GM23338 (cell line): ENCODE measurements at regions not wholly inside any gene's neighbourhood (a gene's known extent, or its start where the extent isn't known, plus 50 kb on each side); places are given as distances from the start of the nearest gene placed in this dataset.

ENCODE experiments used
- ATAC-seq: fragments of 200-7000 bp; cut with Tn5 transposase; 3 replicates; pipeline ENCODE4 v1.9.1; 2020
- DNase-seq: peaks from one replicate; pipeline ENCODE4 v3.0.0-alpha.2; 2015; ENCODE audit warnings: low spot score
- H2AFZ ChIP-seq: fragments of 200-600 bp; sonication (generic); 2 replicates; pipeline ENCODE4 v1.8.0; 2016; ENCODE audit warnings: antibody characterized with exemption, mild to moderate bottlenecking, moderate library complexity
- H3F3A ChIP-seq: fragments of 200-600 bp; sonication (generic); replicated peaks from 2 replicates; pipeline ENCODE4 v1.8.0; 2017; ENCODE audit warnings: antibody characterized with exemption, mixed run types, low read depth
- H3K27ac ChIP-seq: fragments of 200-600 bp; sonication (generic); 2 replicates; pipeline ENCODE4 v1.6.1; 2016; ENCODE audit warnings: low read depth
- H3K27me3 ChIP-seq: fragments of 200-600 bp; sonication (generic); 2 replicates; pipeline ENCODE4 v1.8.0; 2016; ENCODE audit warnings: mild to moderate bottlenecking, mixed run types, moderate library complexity; ENCODE audit not compliant: insufficient read depth
- H3K36me3 ChIP-seq: fragments of 200-600 bp; sonication (generic); 2 replicates; pipeline ENCODE4 v1.8.0; 2016; ENCODE audit warnings: mild to moderate bottlenecking; ENCODE audit not compliant: insufficient read depth
- H3K4me1 ChIP-seq: fragments of 200-600 bp; sonication (generic); 2 replicates; pipeline ENCODE4 v1.8.0; 2016; ENCODE audit warnings: mild to moderate bottlenecking, moderate library complexity; ENCODE audit not compliant: insufficient read depth
- H3K4me2 ChIP-seq: fragments of 200-600 bp; sonication (generic); 2 replicates; pipeline ENCODE4 v1.7.1; 2017; ENCODE audit warnings: mixed run types
- H3K4me3 ChIP-seq: fragments of 200-600 bp; sonication (generic); 2 replicates; pipeline ENCODE4 v1.6.1; 2016; ENCODE audit warnings: mixed run types
- H3K79me2 ChIP-seq: fragments of 200-600 bp; sonication (generic); replicated peaks from 2 replicates; pipeline ENCODE4 v1.8.0; 2017; ENCODE audit warnings: mild to moderate bottlenecking; ENCODE audit not compliant: insufficient read depth
- H3K9me2 ChIP-seq: fragments of 200-600 bp; sonication (generic); 2 replicates; pipeline ENCODE4 v1.8.0; 2017; ENCODE audit not compliant: insufficient read depth
- H4K20me1 ChIP-seq: fragments of 200-600 bp; sonication (generic); replicated peaks from 2 replicates; pipeline ENCODE4 v1.8.0; 2017; ENCODE audit warnings: mild to moderate bottlenecking; ENCODE audit not compliant: insufficient read depth
- H3K27ac Mint-ChIP-seq: 2 replicates; pipeline ENCODE4 v1.8.0; 2020; ENCODE audit warnings: inconsistent platforms, mild to moderate bottlenecking, moderate library complexity, mixed read lengths
- H3K27me3 Mint-ChIP-seq: 3 replicates; pipeline ENCODE4 v1.8.0; 2022; ENCODE audit warnings: low read depth, mild to moderate bottlenecking, moderate library complexity, mixed read lengths, inconsistent platforms; ENCODE audit not compliant: insufficient read depth, poor library complexity
- H3K36me3 Mint-ChIP-seq: 3 replicates; pipeline ENCODE4 v1.8.0; 2021; ENCODE audit warnings: low read depth, mild to moderate bottlenecking, inconsistent platforms, moderate library complexity, mixed read lengths
- H3K4me1 Mint-ChIP-seq: 3 replicates; pipeline ENCODE4 v1.8.0; 2020; ENCODE audit warnings: mild to moderate bottlenecking, inconsistent platforms, mixed read lengths
- H3K4me3 Mint-ChIP-seq: 3 replicates; pipeline ENCODE4 v1.8.0; 2021; ENCODE audit warnings: moderate library complexity, mild to moderate bottlenecking, inconsistent platforms, mixed read lengths
- H3K9me3 Mint-ChIP-seq: 3 replicates; pipeline ENCODE4 v1.8.0; 2020; ENCODE audit warnings: moderate library complexity, mild to moderate bottlenecking, inconsistent platforms, mixed read lengths
- EZH2 ChIP-seq: fragments of 200-600 bp; sonication (generic); IDR thresholded peaks from one replicate; pipeline ENCODE4 v1.8.0; 2017; ENCODE audit warnings: antibody characterized with exemption, mild to moderate bottlenecking, low read depth; ENCODE audit not compliant: unreplicated experiment
- EZH2phosphoT487 ChIP-seq: fragments of 200-600 bp; sonication (generic); IDR thresholded peaks from one replicate; pipeline ENCODE4 v1.8.1; 2018; ENCODE audit warnings: antibody characterized with exemption; ENCODE audit not compliant: unreplicated experiment
- JUNB ChIP-seq: IDR thresholded peaks from one replicate; pipeline ENCODE4 v1.6.1; 2016; ENCODE audit warnings: antibody characterized with exemption; ENCODE audit not compliant: unreplicated experiment
- POLR2AphosphoS5 ChIP-seq: IDR thresholded peaks from 2 replicates; pipeline ENCODE4 v1.6.1; 2016; ENCODE audit warnings: antibody characterized with exemption, low read depth
- STAT1 ChIP-seq: IDR thresholded peaks from one replicate; pipeline ENCODE4 v1.6.1; 2016; ENCODE audit warnings: antibody characterized with exemption; ENCODE audit not compliant: unreplicated experiment
- ZNF114 ChIP-seq: fragments of 250-450 bp; sonication (Bioruptor Pico); IDR thresholded peaks from 2 replicates; pipeline ENCODE4 v1.5.0; 2020; ENCODE audit warnings: mild to moderate bottlenecking, moderate library complexity
- ZNF331 ChIP-seq: fragments of 250-450 bp; sonication (Bioruptor Pico); IDR thresholded peaks from 2 replicates; pipeline ENCODE4 v1.5.0; 2020; ENCODE audit warnings: low read depth, mild to moderate bottlenecking, moderate library complexity
- TF ChIP-seq, protein P1 (sequence below): IDR thresholded peaks from 2 replicates; pipeline ENCODE4 v1.6.1; 2016; ENCODE audit warnings: antibody characterized with exemption
- TF ChIP-seq, protein P2 (sequence below), 2 experiments: fragments of 200-600 bp in 1 of 2; sonication (generic) in 1 of 2; conservative IDR thresholded peaks; 2 replicates each; pipeline versions ENCODE4 v1.5.1 to v1.6.1; 2016 to 2017; ENCODE audit warnings: antibody characterized with exemption in 2 of 2, low read depth in 2 of 2, mild to moderate bottlenecking in 2 of 2, moderate library complexity in 1 of 2
- TF ChIP-seq, protein P3 (sequence below): fragments of 250-450 bp; sonication (Bioruptor Pico); IDR thresholded peaks from 2 replicates; pipeline ENCODE4 v1.5.0; 2020; ENCODE audit warnings: mild to moderate bottlenecking, moderate library complexity

DNA sequence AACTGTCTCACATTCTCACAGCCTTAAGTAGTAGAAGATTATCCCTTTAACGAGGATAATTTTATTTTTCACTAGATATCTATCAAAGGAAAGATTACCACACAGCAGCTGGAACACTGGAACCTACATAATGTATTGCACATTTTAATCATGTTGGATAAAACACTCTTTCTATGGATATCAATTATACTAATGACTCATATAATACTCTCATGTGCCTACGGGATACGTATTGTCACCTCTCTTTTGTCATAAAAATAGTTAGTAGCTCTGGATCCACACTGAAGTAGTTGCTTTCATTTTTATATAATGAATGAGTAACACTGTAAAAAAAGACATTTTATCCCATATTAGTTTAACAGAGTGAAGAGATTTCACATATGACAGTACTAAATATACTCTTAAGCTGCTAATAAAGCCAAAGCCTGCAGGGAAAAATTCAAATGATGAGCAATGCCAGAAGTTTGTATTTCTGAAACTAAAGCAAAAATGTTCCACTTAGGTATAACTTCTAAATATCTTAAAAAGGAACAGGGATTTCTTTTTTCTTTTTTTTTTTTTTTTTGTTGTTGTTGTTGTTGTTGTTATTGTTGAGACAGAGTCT lies 408.7 kb upstream of the PKN2 start:
- no peaks in the 10 kb centered on the region for H3K27me3 Mint-ChIP-seq
- peaks cover 10% of the 10 kb centered on the region; the same call in 1 of the 2 replicates for H3K4me1 ChIP-seq

DNA sequence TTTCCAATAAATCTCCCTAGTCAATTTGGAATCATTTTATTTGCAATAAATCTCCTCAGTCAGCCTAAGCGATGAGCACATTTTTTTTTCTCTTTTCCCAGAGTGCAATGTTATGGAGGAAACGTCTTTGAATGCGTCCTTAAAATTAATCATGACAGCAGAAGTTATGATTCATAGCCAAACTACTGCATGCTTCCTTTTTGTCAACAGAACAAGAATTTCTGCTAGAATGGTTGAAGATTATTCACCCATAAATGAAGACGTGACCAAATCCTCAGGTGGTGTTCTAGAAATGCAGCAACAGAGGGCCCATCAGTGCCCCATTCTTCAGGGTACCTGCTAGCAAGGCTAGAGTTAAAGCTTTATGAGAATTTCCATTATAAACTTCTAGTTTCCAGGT lies 407.9 kb upstream of the PKN2 start:
- ATAC-seq = no peak

More for the DNA sequence above, 408.7 kb upstream of the PKN2 start:
- TF ChIP-seq, protein P1, sequence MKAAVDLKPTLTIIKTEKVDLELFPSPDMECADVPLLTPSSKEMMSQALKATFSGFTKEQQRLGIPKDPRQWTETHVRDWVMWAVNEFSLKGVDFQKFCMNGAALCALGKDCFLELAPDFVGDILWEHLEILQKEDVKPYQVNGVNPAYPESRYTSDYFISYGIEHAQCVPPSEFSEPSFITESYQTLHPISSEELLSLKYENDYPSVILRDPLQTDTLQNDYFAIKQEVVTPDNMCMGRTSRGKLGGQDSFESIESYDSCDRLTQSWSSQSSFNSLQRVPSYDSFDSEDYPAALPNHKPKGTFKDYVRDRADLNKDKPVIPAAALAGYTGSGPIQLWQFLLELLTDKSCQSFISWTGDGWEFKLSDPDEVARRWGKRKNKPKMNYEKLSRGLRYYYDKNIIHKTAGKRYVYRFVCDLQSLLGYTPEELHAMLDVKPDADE = no peak
- Histone ChIP-seq H3K9me2 (no peaks in the 10 kb centered on the region), H3K4me3 (no peak overlapping the region), H3K27ac (no peak overlapping the region), H3F3A (no peaks in the 10 kb centered on the region), H2AFZ (no peak overlapping the region), H3K27me3 (no peaks in the 10 kb centered on the region), H3K79me2 (no peaks in the 10 kb centered on the region), H3K4me2 (no peak overlapping the region), H4K20me1 (no peaks in the 10 kb centered on the region), H3K36me3 (no peaks in the 10 kb centered on the region)
- Mint-ChIP-seq H3K4me3 (no peak overlapping the region), H3K36me3 (no peaks in the 10 kb centered on the region), H3K27ac (no peak overlapping the region), H3K4me1 (peaks cover 15% of the 10 kb centered on the region; the same call in 2 of the 3 replicates), H3K9me3 (peaks cover 10% of the 10 kb centered on the region)
- ATAC-seq = no peak
- DNase-seq = no peak

More for the DNA sequence above, 407.9 kb upstream of the PKN2 start:
- H3K36me3 Mint-ChIP-seq = no peaks in the 10 kb centered on the region
- H3K9me3 Mint-ChIP-seq = peaks cover 10% of the 10 kb centered on the region
- no peaks in the 10 kb centered on the region for H3K27me3 Mint-ChIP-seq
- H3K4me1 Mint-ChIP-seq = peaks cover 15% of the 10 kb centered on the region; the same call in 2 of the 3 replicates
- Histone ChIP-seq H3K4me3 (no peak overlapping the region), H3K9me2 (no peaks in the 10 kb centered on the region), H3K79me2 (no peaks in the 10 kb centered on the region), H3K36me3 (no peaks in the 10 kb centered on the region), H3F3A (no peaks in the 10 kb centered on the region), H2AFZ (no peak overlapping the region), H3K4me1 (peaks cover 10% of the 10 kb centered on the region; the same call in 1 of the 2 replicates), H3K27ac (no peak overlapping the region), H4K20me1 (no peaks in the 10 kb centered on the region), H3K4me2 (no peak overlapping the region), H3K27me3 (no peaks in the 10 kb centered on the region)
- H3K4me3 Mint-ChIP-seq = no peak overlapping the region
- no peak for DNase-seq
- TF ChIP-seq EZH2phosphoT487 (no peak), POLR2AphosphoS5 (no peak), ZNF114 (CRISPR knock-in tag) (no peak), EZH2 (no peak), JUNB (no peak), ZNF331 (CRISPR knock-in tag) (no peak), STAT1 (no peak)
- TF ChIP-seq, protein P1 = no peak
- TF ChIP-seq, protein P2, sequence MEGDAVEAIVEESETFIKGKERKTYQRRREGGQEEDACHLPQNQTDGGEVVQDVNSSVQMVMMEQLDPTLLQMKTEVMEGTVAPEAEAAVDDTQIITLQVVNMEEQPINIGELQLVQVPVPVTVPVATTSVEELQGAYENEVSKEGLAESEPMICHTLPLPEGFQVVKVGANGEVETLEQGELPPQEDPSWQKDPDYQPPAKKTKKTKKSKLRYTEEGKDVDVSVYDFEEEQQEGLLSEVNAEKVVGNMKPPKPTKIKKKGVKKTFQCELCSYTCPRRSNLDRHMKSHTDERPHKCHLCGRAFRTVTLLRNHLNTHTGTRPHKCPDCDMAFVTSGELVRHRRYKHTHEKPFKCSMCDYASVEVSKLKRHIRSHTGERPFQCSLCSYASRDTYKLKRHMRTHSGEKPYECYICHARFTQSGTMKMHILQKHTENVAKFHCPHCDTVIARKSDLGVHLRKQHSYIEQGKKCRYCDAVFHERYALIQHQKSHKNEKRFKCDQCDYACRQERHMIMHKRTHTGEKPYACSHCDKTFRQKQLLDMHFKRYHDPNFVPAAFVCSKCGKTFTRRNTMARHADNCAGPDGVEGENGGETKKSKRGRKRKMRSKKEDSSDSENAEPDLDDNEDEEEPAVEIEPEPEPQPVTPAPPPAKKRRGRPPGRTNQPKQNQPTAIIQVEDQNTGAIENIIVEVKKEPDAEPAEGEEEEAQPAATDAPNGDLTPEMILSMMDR (conservative IDR thresholded peaks at IDR 0.05; ENCODE audit: low read depth in 2 of 2) = no peak
- TF ChIP-seq, protein P3, sequence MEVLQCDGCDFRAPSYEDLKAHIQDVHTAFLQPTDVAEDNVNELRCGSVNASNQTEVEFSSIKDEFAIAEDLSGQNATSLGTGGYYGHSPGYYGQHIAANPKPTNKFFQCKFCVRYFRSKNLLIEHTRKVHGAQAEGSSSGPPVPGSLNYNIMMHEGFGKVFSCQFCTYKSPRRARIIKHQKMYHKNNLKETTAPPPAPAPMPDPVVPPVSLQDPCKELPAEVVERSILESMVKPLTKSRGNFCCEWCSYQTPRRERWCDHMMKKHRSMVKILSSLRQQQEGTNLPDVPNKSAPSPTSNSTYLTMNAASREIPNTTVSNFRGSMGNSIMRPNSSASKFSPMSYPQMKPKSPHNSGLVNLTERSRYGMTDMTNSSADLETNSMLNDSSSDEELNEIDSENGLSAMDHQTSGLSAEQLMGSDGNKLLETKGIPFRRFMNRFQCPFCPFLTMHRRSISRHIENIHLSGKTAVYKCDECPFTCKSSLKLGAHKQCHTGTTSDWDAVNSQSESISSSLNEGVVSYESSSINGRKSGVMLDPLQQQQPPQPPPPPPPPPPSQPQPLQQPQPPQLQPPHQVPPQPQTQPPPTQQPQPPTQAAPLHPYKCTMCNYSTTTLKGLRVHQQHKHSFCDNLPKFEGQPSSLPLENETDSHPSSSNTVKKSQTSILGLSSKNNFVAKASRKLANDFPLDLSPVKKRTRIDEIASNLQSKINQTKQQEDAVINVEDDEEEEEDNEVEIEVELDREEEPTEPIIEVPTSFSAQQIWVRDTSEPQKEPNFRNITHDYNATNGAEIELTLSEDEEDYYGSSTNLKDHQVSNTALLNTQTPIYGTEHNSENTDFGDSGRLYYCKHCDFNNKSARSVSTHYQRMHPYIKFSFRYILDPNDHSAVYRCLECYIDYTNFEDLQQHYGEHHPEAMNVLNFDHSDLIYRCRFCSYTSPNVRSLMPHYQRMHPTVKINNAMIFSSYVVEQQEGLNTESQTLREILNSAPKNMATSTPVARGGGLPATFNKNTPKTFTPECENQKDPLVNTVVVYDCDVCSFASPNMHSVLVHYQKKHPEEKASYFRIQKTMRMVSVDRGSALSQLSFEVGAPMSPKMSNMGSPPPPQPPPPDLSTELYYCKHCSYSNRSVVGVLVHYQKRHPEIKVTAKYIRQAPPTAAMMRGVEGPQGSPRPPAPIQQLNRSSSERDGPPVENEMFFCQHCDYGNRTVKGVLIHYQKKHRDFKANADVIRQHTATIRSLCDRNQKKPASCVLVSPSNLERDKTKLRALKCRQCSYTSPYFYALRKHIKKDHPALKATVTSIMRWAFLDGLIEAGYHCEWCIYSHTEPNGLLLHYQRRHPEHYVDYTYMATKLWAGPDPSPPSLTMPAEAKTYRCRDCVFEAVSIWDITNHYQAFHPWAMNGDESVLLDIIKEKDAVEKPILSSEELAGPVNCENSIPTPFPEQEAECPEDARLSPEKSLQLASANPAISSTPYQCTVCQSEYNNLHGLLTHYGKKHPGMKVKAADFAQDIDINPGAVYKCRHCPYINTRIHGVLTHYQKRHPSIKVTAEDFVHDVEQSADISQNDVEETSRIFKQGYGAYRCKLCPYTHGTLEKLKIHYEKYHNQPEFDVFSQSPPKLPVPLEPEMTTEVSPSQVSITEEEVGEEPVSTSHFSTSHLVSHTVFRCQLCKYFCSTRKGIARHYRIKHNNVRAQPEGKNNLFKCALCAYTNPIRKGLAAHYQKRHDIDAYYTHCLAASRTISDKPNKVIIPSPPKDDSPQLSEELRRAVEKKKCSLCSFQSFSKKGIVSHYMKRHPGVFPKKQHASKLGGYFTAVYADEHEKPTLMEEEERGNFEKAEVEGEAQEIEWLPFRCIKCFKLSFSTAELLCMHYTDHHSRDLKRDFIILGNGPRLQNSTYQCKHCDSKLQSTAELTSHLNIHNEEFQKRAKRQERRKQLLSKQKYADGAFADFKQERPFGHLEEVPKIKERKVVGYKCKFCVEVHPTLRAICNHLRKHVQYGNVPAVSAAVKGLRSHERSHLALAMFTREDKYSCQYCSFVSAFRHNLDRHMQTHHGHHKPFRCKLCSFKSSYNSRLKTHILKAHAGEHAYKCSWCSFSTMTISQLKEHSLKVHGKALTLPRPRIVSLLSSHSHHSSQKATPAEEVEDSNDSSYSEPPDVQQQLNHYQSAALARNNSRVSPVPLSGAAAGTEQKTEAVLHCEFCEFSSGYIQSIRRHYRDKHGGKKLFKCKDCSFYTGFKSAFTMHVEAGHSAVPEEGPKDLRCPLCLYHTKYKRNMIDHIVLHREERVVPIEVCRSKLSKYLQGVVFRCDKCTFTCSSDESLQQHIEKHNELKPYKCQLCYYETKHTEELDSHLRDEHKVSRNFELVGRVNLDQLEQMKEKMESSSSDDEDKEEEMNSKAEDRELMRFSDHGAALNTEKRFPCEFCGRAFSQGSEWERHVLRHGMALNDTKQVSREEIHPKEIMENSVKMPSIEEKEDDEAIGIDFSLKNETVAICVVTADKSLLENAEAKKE = no peak
- no peak overlapping the region for H3K27ac Mint-ChIP-seq
